ENCODE measurements at regions not wholly inside any gene's neighbourhood (a gene's known extent, or its start where the extent isn't known, plus 50 kb on each side); places are given as distances from the start of the nearest gene placed in this dataset.

GRCh38 chr2:118274841-118275510 is 186.7 kb downstream of the INSIG2 start:
- Histone ChIP-seq H3K79me2 (ENCODE audit: control insufficient read depth, insufficient read depth, low read length) (no peaks in the 10 kb centered on the region), H3K27ac (ENCODE audit: control insufficient read depth, insufficient read depth) (no peak overlapping the region), H3K9ac (ENCODE audit: control insufficient read depth, insufficient read depth, low read length) (no peak overlapping the region), H4K20me1 (ENCODE audit: control insufficient read depth, insufficient read depth) (no peaks in the 10 kb centered on the region), H3K27me3 (replicated peaks in 1 of 2; ENCODE audit: control insufficient read depth in 2 of 2, insufficient read depth in 2 of 2, low read length in 1 of 2) (peaks cover 0 to 1% of the 10 kb centered on the region in 2 experiments; a peak in 1 of 4 replicates), H3K4me3 (no peak overlapping the region), H3K9me3 (replicated peaks; ENCODE audit: control insufficient read depth, insufficient read depth, low read length) (no peaks in the 10 kb centered on the region), H3K4me2 (ENCODE audit: control insufficient read depth, insufficient read depth) (no peak overlapping the region), H3K36me3 (ENCODE audit: control insufficient read depth in 2 of 2, insufficient read depth in 2 of 2, low read length in 1 of 2) (no peaks in the 10 kb centered on the region), H3K4me1 (ENCODE audit: control insufficient read depth, insufficient read depth, low read length) (no peaks in the 10 kb centered on the region), H2AFZ (ENCODE audit: control insufficient read depth, low read depth, low read length) (no peak overlapping the region)
- 31% methylated on average over 4 of the region's 4 CpGs for WGBS (ENCODE audit: insufficient coverage, insufficient replicate concordance, low lambda C conversion rate, missing lambda C conversion rate)
- in situ Hi-C loops (cut with MboI) = no loop called here
- FAIRE-seq (no peak), ATAC-seq (no peak), DNase-seq (ENCODE audit: low read depth, low spot score) (no peak)
- ChIA-PET SMC1A (ENCODE audit: uncharacterized antibody, unreplicated experiment) (no interaction called here), RAD21 (ENCODE audit: unreplicated experiment) (no interaction called here), POLR2A (no interaction called here), CTCF (interaction anchor here (0.9 kb wide), 1 partner anchor 10 kb away, joined by 3 read pairs; no protein-coding TSS in a partner anchor)
- BruUV-seq (replicated peaks) = no TSS peak
- intact Hi-C loops (cut with micrococcal nuclease; ENCODE audit: unreplicated experiment) = no loop called here
- no peak for TF ChIP-seq E2F4 (IDR thresholded peaks at IDR 0.05; ENCODE audit: low read depth, low read length)
- no peak for TF ChIP-seq BCL3 (IDR thresholded peaks at IDR 0.05; ENCODE audit: borderline replicate concordance, insufficient read depth, low read depth, low read length, poor library complexity, severe bottlenecking)
- TF ChIP-seq KAT2A (conservative IDR thresholded peaks at IDR 0.05; ENCODE audit: control insufficient read depth, low read depth, low read length) = no peak
- no peak for TF ChIP-seq ESRRA (IDR thresholded peaks at IDR 0.05; ENCODE audit: low read length)
- no peak for TF ChIP-seq WRNIP1 (IDR thresholded peaks at IDR 0.05; ENCODE audit: borderline replicate concordance, low read depth, low read length)
- TF ChIP-seq NKRF (conservative IDR thresholded peaks at IDR 0.05) = no peak
- TF ChIP-seq SIX5 (IDR thresholded peaks at IDR 0.05; ENCODE audit: low read depth, low read length, severe bottlenecking) = no peak
- no peak for TF ChIP-seq SMAD5 (IDR thresholded peaks at IDR 0.05; ENCODE audit: low read depth)
- no peak for TF ChIP-seq EP300 (IDR thresholded peaks at IDR 0.05; ENCODE audit: borderline replicate concordance in 1 of 2, control insufficient read depth in 1 of 2, low read depth in 2 of 2, low read length in 2 of 2)
- TF ChIP-seq SP1 (IDR thresholded peaks at IDR 0.05; ENCODE audit: low read depth, low read length) = no peak
- TF ChIP-seq, protein P1, sequence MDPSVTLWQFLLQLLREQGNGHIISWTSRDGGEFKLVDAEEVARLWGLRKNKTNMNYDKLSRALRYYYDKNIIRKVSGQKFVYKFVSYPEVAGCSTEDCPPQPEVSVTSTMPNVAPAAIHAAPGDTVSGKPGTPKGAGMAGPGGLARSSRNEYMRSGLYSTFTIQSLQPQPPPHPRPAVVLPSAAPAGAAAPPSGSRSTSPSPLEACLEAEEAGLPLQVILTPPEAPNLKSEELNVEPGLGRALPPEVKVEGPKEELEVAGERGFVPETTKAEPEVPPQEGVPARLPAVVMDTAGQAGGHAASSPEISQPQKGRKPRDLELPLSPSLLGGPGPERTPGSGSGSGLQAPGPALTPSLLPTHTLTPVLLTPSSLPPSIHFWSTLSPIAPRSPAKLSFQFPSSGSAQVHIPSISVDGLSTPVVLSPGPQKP (IDR thresholded peaks at IDR 0.05; ENCODE audit: low read depth, low read length) = no peak
- TF ChIP-seq ZBTB40 (IDR thresholded peaks at IDR 0.05; ENCODE audit: borderline replicate concordance) = no peak
- TF ChIP-seq HDAC2 (IDR thresholded peaks at IDR 0.05) = no peak

Measured in GM12878 (cell line).